Trophoblast cell (in vitro differentiated cells and primary cell): ENCODE measurements at regions not wholly inside any gene's neighbourhood (a gene's known extent, or its start where the extent isn't known, plus 50 kb on each side); places are given as distances from the start of the nearest gene placed in this dataset.

Experiments used
- DNase-seq, 2 donors: peaks; one replicate each; pipeline ENCODE4 v3.0.0-alpha.2; 2016
- H2AFZ ChIP-seq: 2 replicates; pipeline ENCODE4 v1.6.1; 2013; ENCODE audit warnings: low read length, moderate library complexity, mild to moderate bottlenecking; ENCODE audit not compliant: insufficient read depth, poor library complexity
- H2AK5ac ChIP-seq: 2 replicates; pipeline ENCODE4 v1.6.1; 2013; ENCODE audit warnings: mild to moderate bottlenecking, low read length
- H2BK120ac ChIP-seq: 2 replicates; pipeline ENCODE4 v1.6.1; 2013; ENCODE audit warnings: low read length, mild to moderate bottlenecking, moderate library complexity; ENCODE audit not compliant: insufficient read depth, poor library complexity
- H2BK12ac ChIP-seq: 2 replicates; pipeline ENCODE4 v1.6.1; 2013; ENCODE audit warnings: mild to moderate bottlenecking, low read length, moderate library complexity
- H2BK5ac ChIP-seq: 2 replicates; pipeline ENCODE4 v1.6.1; 2013; ENCODE audit warnings: low read length, low read depth, moderate library complexity, mild to moderate bottlenecking; ENCODE audit not compliant: poor library complexity
- H3K14ac ChIP-seq: 2 replicates; pipeline ENCODE4 v1.6.1; 2013; ENCODE audit warnings: mild to moderate bottlenecking, low read length
- H3K18ac ChIP-seq: 2 replicates; pipeline ENCODE4 v1.6.1; 2013; ENCODE audit warnings: mild to moderate bottlenecking, low read length
- H3K23ac ChIP-seq: 2 replicates; pipeline ENCODE4 v1.6.1; 2013; ENCODE audit warnings: low read length
- H3K27ac ChIP-seq: 2 replicates; pipeline ENCODE4 v1.5.1; 2013; ENCODE audit warnings: low read depth, mild to moderate bottlenecking, inconsistent platforms, low read length, moderate library complexity
- H3K27me3 ChIP-seq: 2 replicates; pipeline ENCODE4 v1.6.1; 2013; ENCODE audit warnings: inconsistent platforms, mild to moderate bottlenecking, low read length, moderate library complexity; ENCODE audit not compliant: insufficient read depth
- H3K36me3 ChIP-seq, 2 experiments: 1 replicate in 1 of 2; 2 replicates in 1 of 2; pipeline ENCODE4 v1.6.1; 2013; ENCODE audit warnings: low read length in 2 of 2, mild to moderate bottlenecking in 2 of 2, moderate library complexity in 1 of 2; ENCODE audit not compliant: insufficient read depth in 2 of 2, control insufficient read depth in 1 of 2
- H3K4ac ChIP-seq: 2 replicates; pipeline ENCODE4 v1.6.1; 2013; ENCODE audit warnings: low read depth, mild to moderate bottlenecking, low read length, moderate library complexity
- H3K4me1 ChIP-seq, 2 experiments: 1 replicate in 1 of 2; 2 replicates in 1 of 2; pipeline ENCODE4 v1.6.1; 2013; ENCODE audit warnings: low read length in 2 of 2, mild to moderate bottlenecking in 2 of 2, moderate library complexity in 1 of 2; ENCODE audit not compliant: insufficient read depth in 2 of 2, control insufficient read depth in 1 of 2
- H3K4me2 ChIP-seq: 2 replicates; pipeline ENCODE4 v1.6.1; 2013; ENCODE audit warnings: inconsistent platforms, mild to moderate bottlenecking, low read length, moderate library complexity
- H3K4me3 ChIP-seq: 2 replicates; pipeline ENCODE4 v1.5.1; 2013; ENCODE audit warnings: mild to moderate bottlenecking, low read depth, low read length, inconsistent platforms
- H3K79me1 ChIP-seq: one replicate; pipeline ENCODE4 v1.6.1; 2013; ENCODE audit warnings: low read length
- H3K79me2 ChIP-seq: 2 replicates; pipeline ENCODE4 v1.6.1; 2013; ENCODE audit warnings: low read length, mild to moderate bottlenecking; ENCODE audit not compliant: control insufficient read depth, insufficient read depth, poor library complexity
- H3K9ac ChIP-seq: 2 replicates; pipeline ENCODE4 v1.6.1; 2013; ENCODE audit warnings: mild to moderate bottlenecking, low read length
- H3K9me3 ChIP-seq: 2 replicates; pipeline ENCODE4 v1.6.1; 2013; ENCODE audit warnings: low read depth, mild to moderate bottlenecking, control low read depth, inconsistent platforms, low read length; ENCODE audit not compliant: insufficient read depth
- H4K12ac ChIP-seq: 2 replicates; pipeline ENCODE4 v1.6.1; 2013; ENCODE audit warnings: low read depth, mild to moderate bottlenecking, low read length, moderate library complexity
- H4K8ac ChIP-seq: 2 replicates; pipeline ENCODE4 v1.6.1; 2013; ENCODE audit warnings: low read depth, mild to moderate bottlenecking, low read length, moderate library complexity
- H4K91ac ChIP-seq: one replicate; pipeline ENCODE4 v1.6.1; 2013; ENCODE audit warnings: low read depth, mild to moderate bottlenecking, low read length, moderate library complexity
- WGBS: extraction: QIAGEN DNeasy Blood & Tissue Kit; methylation state at CpG from one replicate; pipeline ENCODE4 v1.1.7; 2013; ENCODE audit warnings: missing lambda C conversion rate; ENCODE audit not compliant: insufficient read length, insufficient coverage; ENCODE audit errors: extremely low coverage; 5-methylcytosine and 5-hydroxymethylcytosine counted together

DNA sequence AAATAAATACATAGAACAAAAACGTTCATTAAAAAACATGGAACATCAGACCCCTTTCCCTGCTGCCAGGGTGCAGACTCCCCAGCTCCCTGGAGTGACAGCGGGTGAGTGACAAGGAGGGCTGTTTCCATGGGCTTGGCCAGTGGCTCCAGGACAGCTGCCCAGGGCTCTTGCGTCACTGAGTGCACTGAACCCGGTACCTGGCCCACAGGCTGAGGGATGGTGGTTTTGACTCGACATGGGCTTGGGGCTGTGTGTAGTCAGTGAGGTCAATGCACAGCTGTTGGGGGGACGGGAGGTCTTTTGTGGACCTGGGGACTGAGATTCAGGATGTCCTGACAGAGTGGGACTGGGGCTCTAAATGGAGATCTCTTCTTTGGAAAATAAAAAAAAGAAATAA lies 142.1 kb upstream of the B3GAT1 start:
- WGBS = no CpG with 5 or more reads among the region's 6 CpGs
- Histone ChIP-seq H3K18ac (no peak overlapping the region), H3K36me3 (no peaks in the 10 kb centered on the region)

DNA sequence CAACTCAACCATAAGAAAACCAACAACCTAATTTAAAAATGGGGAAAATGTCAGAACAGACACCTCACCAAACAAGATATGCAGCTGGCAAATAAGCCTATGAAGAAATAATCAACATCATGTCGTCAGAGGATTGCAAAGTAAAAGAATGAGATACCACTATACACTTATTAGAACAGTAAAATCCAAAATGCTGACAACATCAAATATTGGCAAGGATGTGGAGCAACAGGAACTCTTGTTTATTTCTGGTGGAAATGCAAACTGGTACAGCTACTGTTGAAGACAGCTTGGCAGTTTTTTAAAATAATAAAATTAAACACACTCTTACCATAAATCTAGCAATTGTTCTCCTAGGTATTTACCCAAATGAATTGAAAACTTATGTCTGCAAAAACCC lies 140.7 kb upstream of the B3GAT1 start:
- Histone ChIP-seq H2AK5ac (no peak overlapping the region), H4K12ac (no peak overlapping the region), H3K4ac (no peak overlapping the region), H3K14ac (no peak overlapping the region), H2BK120ac (no peak overlapping the region), H2AFZ (no peak overlapping the region), H3K79me1 (no peaks in the 10 kb centered on the region), H4K91ac (no peak overlapping the region), H2BK12ac (no peak overlapping the region), H3K27ac (no peak overlapping the region), H3K4me3 (no peak overlapping the region), H3K4me1 (peaks cover 2 to 9% of the 10 kb centered on the region in 2 experiments), H3K9me3 (peaks cover 2% of the 10 kb centered on the region), H3K23ac (no peak overlapping the region), H3K9ac (no peak overlapping the region), H3K4me2 (no peak overlapping the region), H3K27me3 (no peaks in the 10 kb centered on the region), H2BK5ac (no peak overlapping the region), H3K18ac (no peak overlapping the region), H3K79me2 (no peaks in the 10 kb centered on the region), H3K36me3 (no peaks in the 10 kb centered on the region), H4K8ac (no peak overlapping the region)
- DNase-seq = peak in 1 of 2 donors; percentile 8
- no CpG with 5 or more reads among the region's 1 CpG for WGBS

More for the DNA sequence above, 142.1 kb upstream of the B3GAT1 start:
- Histone ChIP-seq H3K9ac (peak overlapping the region; percentile 62), H3K4me1 (peaks cover 5 to 10% of the 10 kb centered on the region in 2 experiments), H2AFZ (no peak overlapping the region), H3K27me3 (no peaks in the 10 kb centered on the region), H3K14ac (no peak overlapping the region), H4K12ac (no peak overlapping the region), H2BK120ac (no peak overlapping the region), H3K4me3 (no peak overlapping the region), H3K79me1 (no peaks in the 10 kb centered on the region), H4K91ac (no peak overlapping the region), H3K4ac (no peak overlapping the region), H3K9me3 (peaks cover 4% of the 10 kb centered on the region), H3K23ac (no peak overlapping the region), H2BK12ac (no peak overlapping the region), H2BK5ac (no peak overlapping the region), H3K4me2 (no peak overlapping the region), H3K79me2 (no peaks in the 10 kb centered on the region), H2AK5ac (no peak overlapping the region), H4K8ac (no peak overlapping the region), H3K27ac (no peak overlapping the region)
- DNase-seq = no peak

DNA sequence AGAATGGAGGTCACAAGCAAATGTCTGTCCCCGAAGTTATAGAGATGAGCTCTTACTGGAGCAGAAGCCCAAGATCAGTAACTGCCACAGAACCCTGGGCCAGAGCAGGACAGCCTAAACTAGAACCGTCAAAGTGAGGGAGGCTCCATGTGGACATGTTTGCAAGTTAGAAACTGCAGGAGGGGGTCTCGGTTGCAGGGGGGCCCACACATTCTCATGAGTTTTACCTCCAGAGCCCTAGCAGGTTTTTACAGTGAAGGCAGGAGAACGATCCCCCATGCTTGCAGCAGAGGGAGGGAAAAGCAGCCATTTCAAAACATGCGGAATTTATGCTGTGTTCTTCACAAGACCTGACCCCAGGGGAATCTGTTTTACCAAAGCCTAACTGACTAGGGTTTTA lies 133.5 kb upstream of the B3GAT1 start:
- Histone ChIP-seq H3K9me3 (peaks cover 4% of the 10 kb centered on the region), H3K4me1 (peaks cover 18 to 27% of the 10 kb centered on the region in 2 experiments), H4K8ac (no peak overlapping the region), H3K79me1 (peaks cover 23% of the 10 kb centered on the region), H3K18ac (no peak overlapping the region), H2AK5ac (no peak overlapping the region), H4K91ac (no peak overlapping the region), H3K23ac (no peak overlapping the region), H2BK120ac (no peak overlapping the region), H3K36me3 (no peaks in the 10 kb centered on the region), H3K27me3 (no peaks in the 10 kb centered on the region), H2BK12ac (peak overlapping the region; percentile 11), H3K9ac (no peak overlapping the region), H3K79me2 (peaks cover 8% of the 10 kb centered on the region), H3K4ac (no peak overlapping the region), H3K27ac (no peak overlapping the region), H3K14ac (no peak overlapping the region), H2AFZ (no peak overlapping the region), H3K4me3 (no peak overlapping the region), H3K4me2 (no peak overlapping the region), H2BK5ac (no peak overlapping the region), H4K12ac (no peak overlapping the region)
- DNase-seq = no peak
- no CpG with 5 or more reads among the region's 5 CpGs for WGBS

DNA sequence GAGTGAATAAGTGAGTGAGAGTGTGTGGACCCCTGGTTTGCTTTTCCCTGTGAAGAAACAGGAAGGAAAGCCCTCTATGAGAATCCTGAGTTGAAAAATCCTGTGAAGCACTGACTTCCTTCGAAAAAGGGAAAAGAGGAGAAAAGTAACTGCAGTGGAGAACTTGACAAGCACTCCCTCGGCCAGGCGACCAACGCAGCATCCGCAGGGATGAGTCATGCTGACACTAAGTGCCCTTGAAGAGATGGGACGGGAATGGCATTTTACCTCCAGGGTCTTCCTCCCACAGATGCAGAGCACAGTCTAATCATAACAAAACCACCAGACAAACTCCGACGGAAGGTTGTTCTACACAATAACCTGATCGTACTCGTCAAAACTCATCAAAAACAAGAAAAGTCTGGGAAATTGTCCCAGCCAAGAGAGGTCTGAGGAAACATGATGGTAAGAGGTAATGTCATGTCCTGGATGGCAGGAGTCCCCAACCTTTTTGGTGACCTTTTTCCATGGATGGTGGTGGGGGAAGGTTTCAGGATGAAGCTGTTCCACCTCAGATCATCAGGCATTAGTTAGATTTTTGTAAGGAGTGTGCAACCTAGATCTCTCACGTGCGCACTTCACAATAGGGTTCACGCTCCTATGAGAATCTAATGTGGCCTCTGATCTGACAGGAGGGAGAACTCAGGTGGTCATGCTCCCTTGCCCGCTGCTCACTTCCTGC lies 132.2 kb upstream of the B3GAT1 start:
- Histone ChIP-seq H3K4me1 (peaks cover 18 to 27% of the 10 kb centered on the region in 2 experiments), H3K14ac (peak overlapping the region; percentile 35), H3K27ac (peak overlapping the region; percentile 70), H2BK5ac (peak overlapping the region; percentile 70), H3K27me3 (no peaks in the 10 kb centered on the region), H2BK12ac (peak overlapping the region; percentile 92), H4K8ac (peak overlapping the region; percentile 58), H3K4me3 (no peak overlapping the region), H4K91ac (peak overlapping the region; percentile 94), H3K4me2 (no peak overlapping the region), H2BK120ac (peak overlapping the region; percentile 27), H4K12ac (no peak overlapping the region), H3K79me2 (peaks cover 8% of the 10 kb centered on the region), H3K9ac (no peak overlapping the region), H3K36me3 (no peaks in the 10 kb centered on the region), H3K18ac (peak overlapping the region; percentile 70), H2AK5ac (peak overlapping the region; percentile 57), H3K4ac (peak overlapping the region; percentile 55), H3K9me3 (peaks cover 4% of the 10 kb centered on the region), H2AFZ (no peak overlapping the region), H3K79me1 (peaks cover 23% of the 10 kb centered on the region), H3K23ac (no peak overlapping the region)
- peak; percentile 48 to 55 for DNase-seq
- WGBS = no CpG with 5 or more reads among the region's 14 CpGs
